AG09309 (cell line): ENCODE measurements at regions not wholly inside any gene's neighbourhood (a gene's known extent, or its start where the extent isn't known, plus 50 kb on each side); places are given as distances from the start of the nearest gene placed in this dataset.

ENCODE experiments used
- DNase-seq: peaks from one replicate; pipeline ENCODE4 v3.0.0-alpha.2; 2010; ENCODE audit warnings: low read depth
- H3K4me3 ChIP-seq: 2 replicates; pipeline ENCODE4 v1.5.1; 2011; ENCODE audit warnings: mild to moderate bottlenecking, low read depth, low read length, moderate library complexity; ENCODE audit not compliant: control insufficient read depth
- TF ChIP-seq, protein P1 (sequence below): IDR thresholded peaks from 2 replicates; pipeline ENCODE4 v1.5.1; 2011; ENCODE audit warnings: mild to moderate bottlenecking, low read depth, low read length, inconsistent platforms; ENCODE audit not compliant: insufficient read depth, control insufficient read depth; ENCODE audit errors: missing control alignments

DNA sequence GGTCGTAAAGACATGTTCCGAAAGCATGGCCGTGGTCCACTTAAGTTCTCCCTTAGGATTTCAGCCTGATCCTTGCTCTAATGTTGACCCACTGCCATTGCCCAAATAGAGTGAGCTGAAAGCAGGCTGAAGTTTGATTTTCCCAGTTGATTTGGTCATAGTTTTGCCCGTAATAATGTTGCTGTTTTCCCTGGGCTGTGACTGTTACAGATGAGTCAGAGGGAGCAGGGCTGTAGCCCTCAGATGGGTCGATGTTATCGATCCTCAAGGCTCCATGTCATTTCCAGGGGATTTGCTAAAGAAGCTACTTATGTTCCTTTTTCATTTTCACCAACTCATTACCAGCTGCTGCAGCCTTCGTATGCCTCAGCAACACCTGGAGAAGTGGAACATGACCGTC lies 169.0 kb upstream of the ZFHX3 start:
- TF ChIP-seq, protein P1, sequence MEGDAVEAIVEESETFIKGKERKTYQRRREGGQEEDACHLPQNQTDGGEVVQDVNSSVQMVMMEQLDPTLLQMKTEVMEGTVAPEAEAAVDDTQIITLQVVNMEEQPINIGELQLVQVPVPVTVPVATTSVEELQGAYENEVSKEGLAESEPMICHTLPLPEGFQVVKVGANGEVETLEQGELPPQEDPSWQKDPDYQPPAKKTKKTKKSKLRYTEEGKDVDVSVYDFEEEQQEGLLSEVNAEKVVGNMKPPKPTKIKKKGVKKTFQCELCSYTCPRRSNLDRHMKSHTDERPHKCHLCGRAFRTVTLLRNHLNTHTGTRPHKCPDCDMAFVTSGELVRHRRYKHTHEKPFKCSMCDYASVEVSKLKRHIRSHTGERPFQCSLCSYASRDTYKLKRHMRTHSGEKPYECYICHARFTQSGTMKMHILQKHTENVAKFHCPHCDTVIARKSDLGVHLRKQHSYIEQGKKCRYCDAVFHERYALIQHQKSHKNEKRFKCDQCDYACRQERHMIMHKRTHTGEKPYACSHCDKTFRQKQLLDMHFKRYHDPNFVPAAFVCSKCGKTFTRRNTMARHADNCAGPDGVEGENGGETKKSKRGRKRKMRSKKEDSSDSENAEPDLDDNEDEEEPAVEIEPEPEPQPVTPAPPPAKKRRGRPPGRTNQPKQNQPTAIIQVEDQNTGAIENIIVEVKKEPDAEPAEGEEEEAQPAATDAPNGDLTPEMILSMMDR, result no peak
- no peak overlapping the region for H3K4me3 ChIP-seq

DNA sequence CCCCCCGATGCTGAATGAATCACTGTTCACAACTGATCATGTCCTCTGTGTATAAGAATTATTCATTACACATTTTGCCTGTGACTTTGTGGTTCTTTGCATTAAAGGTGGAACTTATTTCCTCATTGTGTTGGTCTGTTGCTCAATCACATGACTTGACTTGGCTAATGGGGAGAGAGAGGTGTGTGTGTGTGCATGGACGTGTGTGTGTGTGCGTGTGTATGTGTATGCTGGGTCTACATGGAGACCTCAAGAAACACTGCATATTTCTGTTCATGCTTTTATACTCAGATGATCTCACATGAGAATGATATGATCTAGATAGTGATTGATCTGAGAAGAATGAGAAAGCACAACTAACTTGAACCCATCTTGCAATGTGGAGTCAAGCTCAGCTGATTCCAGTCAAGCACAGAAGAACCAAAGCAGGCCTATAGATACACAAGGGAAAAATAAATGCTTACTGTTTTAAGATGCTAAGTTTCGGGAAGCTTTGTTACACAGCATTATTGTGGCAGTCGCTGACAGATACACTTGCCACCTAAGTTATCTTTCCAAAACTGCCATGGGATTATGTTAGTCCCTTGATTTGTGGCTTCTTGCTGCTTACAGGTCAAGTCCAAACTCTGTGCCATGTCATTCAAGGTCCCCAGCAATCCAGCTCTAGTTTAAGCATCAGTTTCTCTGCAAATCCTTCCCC lies 167.9 kb upstream of the ZFHX3 start:
- H3K4me3 ChIP-seq, result no peak overlapping the region
- TF ChIP-seq, protein P1, result no peak

More for the DNA sequence above, 169.0 kb upstream of the ZFHX3 start:
- no peak for DNase-seq

DNA sequence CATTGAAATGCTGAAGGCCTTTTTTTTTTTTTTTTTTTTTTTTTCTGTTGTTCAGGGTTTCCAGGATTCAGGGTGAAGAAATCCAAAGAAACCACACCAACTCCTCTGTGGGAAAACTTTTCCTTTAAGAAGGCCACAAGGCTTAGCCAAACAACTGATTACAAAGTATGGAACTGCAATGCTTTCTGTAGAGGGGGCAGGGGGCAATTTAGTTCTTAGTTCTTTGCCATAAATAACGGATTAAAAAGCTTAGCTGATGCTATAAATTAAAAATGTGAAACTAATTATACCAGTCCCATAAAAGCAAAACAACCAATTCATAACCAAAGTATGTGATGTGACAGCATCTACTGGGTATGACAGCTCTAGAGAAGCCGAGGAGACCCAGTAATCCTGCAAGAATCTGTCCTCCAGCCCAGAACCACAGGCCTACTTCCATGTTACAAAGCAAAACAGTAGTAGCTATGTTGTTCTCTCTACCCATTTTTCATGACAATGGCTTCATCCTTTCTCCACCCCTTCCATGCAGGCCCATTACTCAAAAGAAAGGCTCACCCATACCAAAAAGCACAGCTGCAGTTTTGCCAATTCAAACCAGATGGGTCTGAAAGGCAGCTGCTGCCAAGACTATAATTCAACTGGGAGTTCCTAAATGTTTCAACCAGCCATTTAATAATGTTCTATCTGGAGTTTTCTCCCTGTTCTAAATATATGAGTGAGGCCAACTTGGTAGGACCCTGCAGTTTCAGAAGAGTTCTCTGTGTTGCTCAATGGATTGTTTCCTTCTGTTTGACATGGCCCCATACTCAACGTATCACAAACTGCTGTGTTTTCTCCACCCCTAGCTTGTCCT lies 167.1 kb upstream of the ZFHX3 start:
- H3K4me3 ChIP-seq, result no peak overlapping the region
- TF ChIP-seq, protein P1, result no peak
- DNase-seq, result peak; percentile 99

More for the DNA sequence above, 167.9 kb upstream of the ZFHX3 start:
- DNase-seq, result no peak

DNA sequence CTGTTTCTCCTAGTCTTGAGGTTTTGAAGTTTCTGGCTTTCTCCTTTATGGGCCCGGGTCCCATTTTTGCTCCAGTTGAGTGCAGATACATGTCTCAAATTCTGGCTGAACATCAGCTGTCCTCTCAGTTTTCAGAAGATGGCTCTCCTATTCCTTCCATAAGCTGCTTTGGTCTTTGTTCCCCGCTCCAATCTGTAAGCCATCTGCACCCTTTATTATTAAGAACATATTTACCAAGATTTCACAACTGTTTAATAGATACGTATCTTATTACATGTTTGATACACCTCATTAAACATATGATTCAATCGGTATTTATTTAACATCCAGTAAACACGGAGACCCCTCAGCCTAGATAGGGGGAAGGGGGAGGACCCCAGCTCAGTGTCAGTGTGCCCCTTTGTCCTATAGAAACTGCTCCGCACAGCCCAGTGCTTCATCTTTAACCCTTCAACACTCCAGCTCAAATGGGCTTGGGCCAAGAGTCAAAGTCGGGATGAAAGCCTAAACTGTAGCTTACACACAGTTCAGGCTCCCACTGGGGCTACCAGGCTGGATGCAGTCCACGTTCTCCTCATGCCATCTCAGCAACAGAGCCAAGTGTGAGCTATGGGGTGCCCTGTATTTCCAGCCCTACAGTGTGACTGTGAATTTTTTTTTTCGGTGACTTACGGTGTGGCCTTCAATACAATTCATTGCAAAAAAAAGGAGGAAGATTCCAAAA lies 166.0 kb upstream of the ZFHX3 start:
- no peak overlapping the region for H3K4me3 ChIP-seq
- DNase-seq, result no peak
- TF ChIP-seq, protein P1, result no peak

DNA sequence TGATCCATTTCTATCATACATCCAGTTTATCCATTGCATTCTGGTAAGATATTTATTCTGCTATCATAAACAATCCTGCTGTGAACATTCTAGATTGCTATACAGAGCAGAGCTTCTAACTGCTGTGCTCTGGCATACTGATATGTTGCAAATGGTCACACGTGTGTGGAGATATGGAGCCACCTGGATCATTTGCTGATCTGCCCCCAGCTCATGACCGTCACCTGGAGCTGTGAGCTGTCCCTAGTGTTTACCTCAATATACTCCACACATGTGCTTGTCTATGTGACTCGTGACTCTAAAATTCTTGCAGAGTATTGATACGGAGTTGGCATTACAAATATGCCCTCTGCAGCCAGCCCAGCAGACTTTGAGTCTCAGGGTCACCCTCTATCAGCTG lies 164.5 kb upstream of the ZFHX3 start:
- no peak overlapping the region for H3K4me3 ChIP-seq
- no peak for DNase-seq
- TF ChIP-seq, protein P1, result no peak

DNA sequence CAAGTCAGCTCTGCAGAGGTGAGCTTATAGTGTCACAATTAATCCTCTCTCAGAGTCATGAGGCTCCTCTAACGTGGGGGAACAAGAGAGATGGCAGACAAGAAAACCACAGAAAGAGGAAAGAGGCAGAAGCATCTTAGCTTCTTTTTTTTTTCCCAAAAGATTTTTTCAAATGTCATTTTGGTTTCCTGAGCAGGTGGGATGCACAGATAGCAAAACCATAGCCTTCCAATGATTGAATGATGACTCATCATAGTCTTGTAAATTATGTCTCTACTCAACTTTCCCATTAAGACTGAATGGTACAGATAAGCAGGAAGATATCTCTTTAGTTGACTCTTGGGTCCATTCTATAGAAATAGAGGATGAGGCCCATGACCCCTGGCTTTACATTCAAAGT lies 162.8 kb upstream of the ZFHX3 start:
- DNase-seq, result no peak
- TF ChIP-seq, protein P1, result no peak
- no peak overlapping the region for H3K4me3 ChIP-seq
